Mesenteric fat pad (tissue), 1 donor: ENCODE measurements at regions not wholly inside any gene's neighbourhood (a gene's known extent, or its start where the extent isn't known, plus 50 kb on each side); places are given as distances from the start of the nearest gene placed in this dataset.
"Not testable (repeated sequence)": the region's sequence is repeated elsewhere in the genome, so short reads cannot be mapped to it uniquely, and the experiment has no call there.

Experiments
- DNase-seq: peaks from one replicate; pipeline ENCODE4 v3.0.0-alpha.2; 2020; ENCODE audit warnings: low spot score
- donor health status: DM: yes; HTN: yes; CAD: no.

GRCh38 chr4:134628066-134628465, 426.5 kb upstream of the PABPC4L start:
- DNase-seq: no peak

- no peak for DNase-seq
Measured at GRCh38 chr4:134627366-134627765, 425.8 kb upstream of the PABPC4L start.

GRCh38 chr4:134624365-134624764, 422.8 kb upstream of the PABPC4L start:
- no peak for DNase-seq

- not testable (repeated sequence) for DNase-seq
Measured at GRCh38 chr4:134622626-134623575, 421.3 kb upstream of the PABPC4L start.

GRCh38 chr4:134622199-134622598, 420.6 kb upstream of the PABPC4L start:
- DNase-seq: no peak

- not testable (repeated sequence) for DNase-seq
Measured at GRCh38 chr4:134621715-134622114, 420.1 kb upstream of the PABPC4L start.

GRCh38 chr4:134610956-134611355, 409.4 kb upstream of the PABPC4L start:
- no peak for DNase-seq

- no peak for DNase-seq
Measured at GRCh38 chr4:134610172-134610571, 408.6 kb upstream of the PABPC4L start.

GRCh38 chr4:134601706-134602105, 400.1 kb upstream of the PABPC4L start:
- DNase-seq: no peak

- no peak for DNase-seq
Measured at GRCh38 chr4:134591326-134591725, 389.7 kb upstream of the PABPC4L start.

GRCh38 chr4:134585972-134586371, 384.4 kb upstream of the PABPC4L start:
- no peak for DNase-seq

GRCh38 chr4:134567461-134567860, 365.9 kb upstream of the PABPC4L start:
- DNase-seq: no peak

GRCh38 chr4:134560728-134561127, 359.1 kb upstream of the PABPC4L start:
- DNase-seq: no peak

GRCh38 chr4:134552063-134552462, 350.5 kb upstream of the PABPC4L start:
- no peak for DNase-seq

- DNase-seq: no peak
Measured at GRCh38 chr4:134551348-134551747, 349.8 kb upstream of the PABPC4L start.

GRCh38 chr4:134548052-134548628, 346.6 kb upstream of the PABPC4L start:
- DNase-seq: no peak

GRCh38 chr4:134546279-134546678, 344.7 kb upstream of the PABPC4L start:
- no peak for DNase-seq

- DNase-seq: no peak
Measured at GRCh38 chr4:134544303-134544770, 342.7 kb upstream of the PABPC4L start.

- no peak for DNase-seq
Measured at GRCh38 chr4:134540588-134540987, 339.0 kb upstream of the PABPC4L start.

- no peak for DNase-seq
Measured at GRCh38 chr4:134539729-134540231, 338.2 kb upstream of the PABPC4L start.

- no peak for DNase-seq
Measured at GRCh38 chr4:134537701-134538100, 336.1 kb upstream of the PABPC4L start.

GRCh38 chr4:134533068-134533467, 331.5 kb upstream of the PABPC4L start:
- DNase-seq: no peak
